Activated CD4-positive, alpha-beta T cell treated with anti-CD3 and anti-CD28 coated beads for 36 hours (primary cell): ENCODE measurements at regions not wholly inside any gene's neighbourhood (a gene's known extent, or its start where the extent isn't known, plus 50 kb on each side); places are given as distances from the start of the nearest gene placed in this dataset.

ENCODE experiments used
- ATAC-seq: fragments of 200-7000 bp; cut with Tn5 transposase; one replicate; pipeline ENCODE4 v1.10.0; 2021; ENCODE audit warnings: mild to moderate bottlenecking, moderate library complexity
- CTCF ChIA-PET: fragments of 350-600 bp; sonication (Branson Sonifier 250); formaldehyde crosslinking; loops from one replicate; lab custom pipeline; 2021; ENCODE audit warnings: antibody characterized with exemption; lab: Charles Lee
- POLR2A ChIA-PET: fragments of 350-600 bp; sonication (Branson Sonifier 250); formaldehyde crosslinking; loops from one replicate; lab custom pipeline; 2021; ENCODE audit warnings: antibody characterized with exemption, inconsistent platforms; lab: Charles Lee
- DNase-seq: peaks from one replicate; pipeline ENCODE4 v3.0.0-alpha.2; 2020
- H3K27ac Mint-ChIP-seq: one replicate; pipeline ENCODE4 v1.8.0; 2021; ENCODE audit warnings: mixed read lengths
- H3K27me3 Mint-ChIP-seq: one replicate; pipeline ENCODE4 v1.8.0; 2021; ENCODE audit warnings: mixed read lengths
- H3K36me3 Mint-ChIP-seq: one replicate; pipeline ENCODE4 v1.8.0; 2021; ENCODE audit warnings: low read depth, mixed read lengths
- H3K4me1 Mint-ChIP-seq: one replicate; pipeline ENCODE4 v1.8.0; 2021; ENCODE audit warnings: mixed read lengths
- H3K4me3 Mint-ChIP-seq: one replicate; pipeline ENCODE4 v1.8.0; 2021; ENCODE audit warnings: mild to moderate bottlenecking, moderate library complexity, mixed read lengths
- H3K9me3 Mint-ChIP-seq: one replicate; pipeline ENCODE4 v1.8.0; 2021; ENCODE audit warnings: low read depth, mixed read lengths
- intact Hi-C, 2 experiments: fragments of 100-400 bp; cut with DNase I in 1 of 2; cut with micrococcal nuclease in 1 of 2; formaldehyde crosslinking; loops; one replicate each; pipeline versions ENCODE4 v1.14.2 to v1.15.1; 2022 to 2024; cut with DNase I, micrococcal nuclease

GRCh38 chr14:101027966-101028365 is 124.4 kb upstream of the RTL1 start:
- no peak for ATAC-seq
- Mint-ChIP-seq H3K36me3 (no peaks in the 10 kb centered on the region), H3K4me1 (no peaks in the 10 kb centered on the region), H3K27ac (no peak overlapping the region), H3K27me3 (no peaks in the 10 kb centered on the region), H3K9me3 (no peaks in the 10 kb centered on the region), H3K4me3 (no peak overlapping the region)
- no peak for DNase-seq
- POLR2A ChIA-PET, result no interaction called here
- CTCF ChIA-PET, result interaction anchor here (0.7 kb wide), 1 partner anchor 299 kb away, joined by 3 read pairs; no protein-coding TSS in a partner anchor
- intact Hi-C loops, result no loop called here

GRCh38 chr14:101028971-101029667 is 125.6 kb upstream of the RTL1 start:
- Mint-ChIP-seq H3K9me3 (no peaks in the 10 kb centered on the region), H3K36me3 (no peaks in the 10 kb centered on the region), H3K27me3 (no peaks in the 10 kb centered on the region), H3K27ac (no peak overlapping the region), H3K4me1 (no peaks in the 10 kb centered on the region), H3K4me3 (no peak overlapping the region)
- ATAC-seq, result no peak
- POLR2A ChIA-PET, result no interaction called here
- no peak for DNase-seq
- CTCF ChIA-PET, result no interaction called here
- intact Hi-C loops, result no loop called here

- no peaks in the 10 kb centered on the region for H3K9me3 Mint-ChIP-seq
- no peak for DNase-seq
- no peak overlapping the region for H3K4me3 Mint-ChIP-seq
- H3K4me1 Mint-ChIP-seq, result no peaks in the 10 kb centered on the region
- ChIA-PET CTCF (no interaction called here), POLR2A (no interaction called here)
- H3K27ac Mint-ChIP-seq, result no peak overlapping the region
- no peaks in the 10 kb centered on the region for H3K27me3 Mint-ChIP-seq
- no peaks in the 10 kb centered on the region for H3K36me3 Mint-ChIP-seq
- no peak for ATAC-seq
- intact Hi-C loops, result no loop called here
Measured at GRCh38 chr14:101029668-101030290, 126.3 kb upstream of the RTL1 start.

- Mint-ChIP-seq H3K9me3 (no peaks in the 10 kb centered on the region), H3K36me3 (no peaks in the 10 kb centered on the region), H3K27me3 (no peaks in the 10 kb centered on the region), H3K4me1 (no peaks in the 10 kb centered on the region), H3K27ac (no peak overlapping the region), H3K4me3 (no peak overlapping the region)
- no peak for DNase-seq
- ATAC-seq, result no peak
- POLR2A ChIA-PET, result no interaction called here
- CTCF ChIA-PET, result no interaction called here
- intact Hi-C loops, result no loop called here
Measured at GRCh38 chr14:101030586-101030985, 127.1 kb upstream of the RTL1 start.

GRCh38 chr14:101031186-101031585 is 127.7 kb upstream of the RTL1 start:
- no peaks in the 10 kb centered on the region for H3K36me3 Mint-ChIP-seq
- H3K27me3 Mint-ChIP-seq, result peaks cover under 1% of the 10 kb centered on the region
- H3K4me1 Mint-ChIP-seq, result no peaks in the 10 kb centered on the region
- ATAC-seq, result no peak
- ChIA-PET POLR2A (no interaction called here), CTCF (no interaction called here)
- no peaks in the 10 kb centered on the region for H3K9me3 Mint-ChIP-seq
- H3K4me3 Mint-ChIP-seq, result no peak overlapping the region
- intact Hi-C loops, result no loop called here
- no peak overlapping the region for H3K27ac Mint-ChIP-seq
- DNase-seq, result no peak

GRCh38 chr14:101031721-101032120 is 128.2 kb upstream of the RTL1 start:
- no peak overlapping the region for H3K27ac Mint-ChIP-seq
- CTCF ChIA-PET, result no interaction called here

GRCh38 chr14:101032433-101032832 is 128.9 kb upstream of the RTL1 start:
- intact Hi-C loops, result no loop called here
- Mint-ChIP-seq H3K9me3 (no peaks in the 10 kb centered on the region), H3K27me3 (peaks cover 2% of the 10 kb centered on the region), H3K27ac (no peak overlapping the region), H3K4me1 (no peaks in the 10 kb centered on the region), H3K4me3 (no peak overlapping the region), H3K36me3 (no peaks in the 10 kb centered on the region)
- ChIA-PET CTCF (no interaction called here), POLR2A (no interaction called here)
- DNase-seq (no peak), ATAC-seq (no peak)

More at GRCh38 chr14:101031721-101032120, 128.2 kb upstream of the RTL1 start:
- ATAC-seq (no peak), DNase-seq (no peak)
- Mint-ChIP-seq H3K36me3 (no peaks in the 10 kb centered on the region), H3K4me1 (no peaks in the 10 kb centered on the region), H3K4me3 (no peak overlapping the region), H3K9me3 (no peaks in the 10 kb centered on the region), H3K27me3 (peaks cover 2% of the 10 kb centered on the region)
- POLR2A ChIA-PET, result no interaction called here
- intact Hi-C loops, result no loop called here

- no peak overlapping the region for H3K27ac Mint-ChIP-seq
- no peaks in the 10 kb centered on the region for H3K4me1 Mint-ChIP-seq
- POLR2A ChIA-PET, result no interaction called here
- DNase-seq (no peak), ATAC-seq (no peak)
- H3K36me3 Mint-ChIP-seq, result no peaks in the 10 kb centered on the region
- no peaks in the 10 kb centered on the region for H3K9me3 Mint-ChIP-seq
- CTCF ChIA-PET, result no interaction called here
- H3K27me3 Mint-ChIP-seq, result peaks cover 2% of the 10 kb centered on the region
- intact Hi-C loops, result no loop called here
- no peak overlapping the region for H3K4me3 Mint-ChIP-seq
Measured at GRCh38 chr14:101033006-101033405, 129.5 kb upstream of the RTL1 start.

GRCh38 chr14:101033446-101034165 is 130.1 kb upstream of the RTL1 start:
- Mint-ChIP-seq H3K36me3 (no peaks in the 10 kb centered on the region), H3K27me3 (peaks cover 2% of the 10 kb centered on the region), H3K9me3 (no peaks in the 10 kb centered on the region), H3K27ac (no peak overlapping the region), H3K4me1 (no peaks in the 10 kb centered on the region), H3K4me3 (no peak overlapping the region)
- ChIA-PET POLR2A (no interaction called here), CTCF (no interaction called here)
- intact Hi-C loops, result no loop called here
- DNase-seq (no peak), ATAC-seq (no peak)

- H3K9me3 Mint-ChIP-seq, result no peaks in the 10 kb centered on the region
- H3K27me3 Mint-ChIP-seq, result peaks cover 2% of the 10 kb centered on the region
- H3K4me1 Mint-ChIP-seq, result no peaks in the 10 kb centered on the region
- DNase-seq, result no peak
- no peaks in the 10 kb centered on the region for H3K36me3 Mint-ChIP-seq
- ATAC-seq, result no peak
- no peak overlapping the region for H3K27ac Mint-ChIP-seq
- ChIA-PET POLR2A (no interaction called here), CTCF (no interaction called here)
- intact Hi-C loops, result no loop called here
- H3K4me3 Mint-ChIP-seq, result no peak overlapping the region
Measured at GRCh38 chr14:101034986-101035385, 131.5 kb upstream of the RTL1 start.

- ChIA-PET POLR2A (no interaction called here), CTCF (no interaction called here)
- intact Hi-C loops, result no loop called here
- Mint-ChIP-seq H3K27me3 (peaks cover 2% of the 10 kb centered on the region), H3K27ac (no peak overlapping the region), H3K4me3 (no peak overlapping the region), H3K36me3 (no peaks in the 10 kb centered on the region), H3K9me3 (no peaks in the 10 kb centered on the region), H3K4me1 (no peaks in the 10 kb centered on the region)
- DNase-seq, result no peak
- no peak for ATAC-seq
Measured at GRCh38 chr14:101035466-101036225, 132.1 kb upstream of the RTL1 start.
